CD14-positive monocyte (primary cell): ENCODE measurements at regions not wholly inside any gene's neighbourhood (a gene's known extent, or its start where the extent isn't known, plus 50 kb on each side); places are given as distances from the start of the nearest gene placed in this dataset.

Source experiments
- DNase-seq, 3 donors: peaks; one replicate each; pipeline ENCODE4 v3.0.0-alpha.2; 2011 to 2022
- H2AFZ ChIP-seq: 2 replicates; pipeline ENCODE4 v1.6.0; 2012; ENCODE audit warnings: mild to moderate bottlenecking, low read depth, low read length, inconsistent platforms; ENCODE audit not compliant: insufficient read depth, poor library complexity, severe bottlenecking
- H3K27ac ChIP-seq, 2 donors: 1 replicate in 1 of 2; 2 replicates in 1 of 2; pipeline ENCODE4 v1.5.1; 2012 to 2013; ENCODE audit warnings: low read length in 2 of 2, control low read depth in 1 of 2, inconsistent platforms in 1 of 2, low read depth in 1 of 2, mild to moderate bottlenecking in 1 of 2
- H3K27me3 ChIP-seq, 2 donors: one replicate each; pipeline versions ENCODE4 v1.6.0 to v1.6.1; 2011 to 2013; ENCODE audit warnings: low read length in 2 of 2; ENCODE audit not compliant: control insufficient read depth in 2 of 2, insufficient read depth in 2 of 2
- H3K36me3 ChIP-seq, 2 donors: replicated peaks in 1 of 2; 1 replicate in 1 of 2; 2 replicates in 1 of 2; pipeline versions ENCODE4 v1.5.1 to v1.6.1; 2012 to 2013; ENCODE audit warnings: low read length in 2 of 2, control low read depth in 1 of 2, inconsistent platforms in 1 of 2, mild to moderate bottlenecking in 1 of 2; ENCODE audit not compliant: insufficient read depth in 2 of 2, control insufficient read depth in 1 of 2
- H3K4me1 ChIP-seq, 2 donors: 1 replicate in 1 of 2; 2 replicates in 1 of 2; pipeline versions ENCODE4 v1.5.1 to v1.6.1; 2012 to 2013; ENCODE audit warnings: low read length in 2 of 2, control low read depth in 1 of 2, inconsistent platforms in 1 of 2, mild to moderate bottlenecking in 1 of 2, moderate library complexity in 1 of 2; ENCODE audit not compliant: insufficient read depth in 2 of 2, control insufficient read depth in 1 of 2
- H3K4me2 ChIP-seq: replicated peaks from 2 replicates; pipeline ENCODE3; 2012; ENCODE audit warnings: low read length, moderate library complexity, mild to moderate bottlenecking; ENCODE audit not compliant: poor library complexity, severe bottlenecking; ENCODE audit errors: extremely low read depth
- H3K4me3 ChIP-seq, 3 experiments: fragments of 200-600 bp in 1 of 3; sonication (generic) in 1 of 3; replicated peaks in 1 of 3; 1 replicate in 2 of 3; 2 replicates in 1 of 3; pipeline ENCODE4 v1.5.1; 2011 to 2013; ENCODE audit warnings: low read length in 3 of 3, mild to moderate bottlenecking in 3 of 3, control low read depth in 2 of 3, low read depth in 2 of 3, inconsistent platforms in 1 of 3, moderate library complexity in 1 of 3
- H3K79me2 ChIP-seq: 2 replicates; pipeline ENCODE4 v1.6.0; 2012; ENCODE audit warnings: mild to moderate bottlenecking, control low read depth, inconsistent platforms, low read length, moderate library complexity; ENCODE audit not compliant: insufficient read depth
- H3K9ac ChIP-seq: 2 replicates; pipeline ENCODE4 v1.6.0; 2017; ENCODE audit warnings: low read length, mild to moderate bottlenecking; ENCODE audit not compliant: insufficient read depth, poor library complexity, severe bottlenecking
- H3K9me3 ChIP-seq, 2 donors: replicated peaks in 1 of 2; 1 replicate in 1 of 2; 2 replicates in 1 of 2; pipeline versions ENCODE4 v1.5.1 to v1.6.1; 2012 to 2013; ENCODE audit warnings: low read length in 2 of 2, control low read depth in 1 of 2; ENCODE audit not compliant: control insufficient read depth in 1 of 2, insufficient read depth in 1 of 2
- H4K20me1 ChIP-seq: 2 replicates; pipeline ENCODE4 v1.6.0; 2012; ENCODE audit warnings: mild to moderate bottlenecking, low read length, control low read depth, moderate library complexity; ENCODE audit not compliant: insufficient read depth
- H3K27ac Mint-ChIP-seq, 7 donors: one replicate each; pipeline ENCODE4 v1.8.0; 2020; ENCODE audit warnings: mild to moderate bottlenecking in 7 of 7, mixed read lengths in 7 of 7, moderate library complexity in 6 of 7, inconsistent platforms in 2 of 7
- H3K27me3 Mint-ChIP-seq, 3 donors: one replicate each; pipeline ENCODE4 v1.8.0; 2021 to 2022; ENCODE audit warnings: low read depth in 3 of 3, mild to moderate bottlenecking in 3 of 3, mixed read lengths in 3 of 3, moderate library complexity in 3 of 3, inconsistent platforms in 1 of 3
- H3K36me3 Mint-ChIP-seq, 2 donors: one replicate each; pipeline ENCODE4 v1.8.0; 2020; ENCODE audit warnings: mixed read lengths in 2 of 2, inconsistent platforms in 1 of 2, mild to moderate bottlenecking in 1 of 2
- H3K4me1 Mint-ChIP-seq: one replicate; pipeline ENCODE4 v1.8.0; 2020; ENCODE audit warnings: mild to moderate bottlenecking, mixed read lengths
- H3K4me3 Mint-ChIP-seq, 2 donors: one replicate each; pipeline ENCODE4 v1.8.0; 2020; ENCODE audit warnings: mild to moderate bottlenecking in 2 of 2, mixed read lengths in 2 of 2, moderate library complexity in 1 of 2
- H3K9me3 Mint-ChIP-seq, 7 donors: one replicate each; pipeline ENCODE4 v1.8.0; 2020 to 2022; ENCODE audit warnings: mixed read lengths in 7 of 7, mild to moderate bottlenecking in 6 of 7, moderate library complexity in 6 of 7, inconsistent platforms in 2 of 7
- WGBS: methylation state at CpG from one replicate; pipeline ENCODE4 v1.1.5; 2013; ENCODE audit warnings: missing lambda C conversion rate; ENCODE audit not compliant: insufficient coverage; 5-methylcytosine and 5-hydroxymethylcytosine counted together
- intact Hi-C, 2 donors: fragments of 100-400 bp; cut with micrococcal nuclease; formaldehyde crosslinking; loops; one replicate each; pipeline versions ENCODE4 v1.15.0 to v1.15.1; 2023
- TF ChIP-seq, protein P1 (sequence below): fragments of 200-600 bp; IDR thresholded peaks from one replicate; pipeline ENCODE4 v1.8.0; 2022; ENCODE audit warnings: antibody characterized with exemption, mild to moderate bottlenecking

DNA sequence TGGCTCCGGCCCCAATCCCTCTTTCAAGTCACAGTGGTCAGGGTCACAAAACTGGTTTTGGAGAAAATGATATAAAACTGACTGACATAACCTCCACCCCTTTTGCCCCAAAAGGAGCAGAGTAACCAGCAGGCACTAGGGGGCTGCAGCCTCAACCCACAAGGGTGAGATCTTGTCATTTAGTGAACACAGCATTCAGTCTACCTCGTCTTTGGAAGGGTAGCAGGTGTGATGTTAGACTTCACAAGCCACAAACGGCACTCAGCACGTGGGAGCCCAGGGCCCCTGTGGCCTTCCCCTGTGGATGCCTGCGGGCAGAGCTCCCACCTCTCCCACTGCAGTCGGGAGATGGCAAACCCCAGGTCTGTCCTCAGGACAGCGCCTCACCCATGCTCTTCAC, 372.1 kb upstream of the MYT1L start:
- Histone ChIP-seq H3K27me3 (no peaks in the 10 kb centered on the region), H3K4me1 (peaks cover 37 to 46% of the 10 kb centered on the region in 2 donors), H2AFZ (no peak overlapping the region), H3K36me3 (no peaks in the 10 kb centered on the region), H3K27ac (no peak overlapping the region), H3K4me2 (no peak overlapping the region), H3K9ac (no peak overlapping the region), H3K9me3 (no peaks in the 10 kb centered on the region), H3K79me2 (no peaks in the 10 kb centered on the region), H3K4me3 (no peak overlapping the region), H4K20me1 (no peaks in the 10 kb centered on the region)
- no peak for DNase-seq
- H3K4me3 Mint-ChIP-seq, result peak overlapping the region in 1 of 2 donors; percentile 4
- H3K27me3 Mint-ChIP-seq, result peaks cover 12 to 24% (median 15%) of the 10 kb centered on the region in 3 donors
- TF ChIP-seq, protein P1, sequence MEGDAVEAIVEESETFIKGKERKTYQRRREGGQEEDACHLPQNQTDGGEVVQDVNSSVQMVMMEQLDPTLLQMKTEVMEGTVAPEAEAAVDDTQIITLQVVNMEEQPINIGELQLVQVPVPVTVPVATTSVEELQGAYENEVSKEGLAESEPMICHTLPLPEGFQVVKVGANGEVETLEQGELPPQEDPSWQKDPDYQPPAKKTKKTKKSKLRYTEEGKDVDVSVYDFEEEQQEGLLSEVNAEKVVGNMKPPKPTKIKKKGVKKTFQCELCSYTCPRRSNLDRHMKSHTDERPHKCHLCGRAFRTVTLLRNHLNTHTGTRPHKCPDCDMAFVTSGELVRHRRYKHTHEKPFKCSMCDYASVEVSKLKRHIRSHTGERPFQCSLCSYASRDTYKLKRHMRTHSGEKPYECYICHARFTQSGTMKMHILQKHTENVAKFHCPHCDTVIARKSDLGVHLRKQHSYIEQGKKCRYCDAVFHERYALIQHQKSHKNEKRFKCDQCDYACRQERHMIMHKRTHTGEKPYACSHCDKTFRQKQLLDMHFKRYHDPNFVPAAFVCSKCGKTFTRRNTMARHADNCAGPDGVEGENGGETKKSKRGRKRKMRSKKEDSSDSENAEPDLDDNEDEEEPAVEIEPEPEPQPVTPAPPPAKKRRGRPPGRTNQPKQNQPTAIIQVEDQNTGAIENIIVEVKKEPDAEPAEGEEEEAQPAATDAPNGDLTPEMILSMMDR, result no peak
- H3K36me3 Mint-ChIP-seq, result no peaks in the 10 kb centered on the region
- intact Hi-C loops, result no loop called here
- H3K27ac Mint-ChIP-seq, result no peak overlapping the region
- 96% methylated on average over 4 of the region's 7 CpGs for WGBS
- H3K9me3 Mint-ChIP-seq, result no peaks in the 10 kb centered on the region
- peaks cover 45% of the 10 kb centered on the region for H3K4me1 Mint-ChIP-seq

DNA sequence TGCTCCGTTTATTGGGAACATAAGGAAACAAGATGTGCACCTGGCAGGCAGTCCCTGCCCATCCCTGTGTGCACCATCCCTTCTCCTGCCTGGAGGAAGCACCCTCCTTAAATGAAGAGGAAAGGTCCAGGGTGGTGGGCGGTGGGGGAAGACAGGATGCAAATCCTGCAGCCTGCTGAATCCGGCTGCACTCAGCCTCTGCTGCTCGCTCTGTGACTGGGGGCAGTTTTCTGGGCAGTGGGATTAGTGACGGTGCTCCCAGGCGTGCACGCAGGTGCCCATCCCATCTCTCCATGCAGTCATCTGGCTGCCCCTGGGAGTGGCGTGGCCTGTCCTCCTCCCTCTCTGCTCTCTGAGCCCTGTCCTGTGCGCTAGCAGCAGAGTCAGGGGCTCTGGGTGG, 371.3 kb upstream of the MYT1L start:
- H3K9ac ChIP-seq, result no peak overlapping the region
- no peaks in the 10 kb centered on the region for H4K20me1 ChIP-seq
- peaks cover 12 to 20% (median 13%) of the 10 kb centered on the region in 3 donors for H3K27me3 Mint-ChIP-seq
- H3K36me3 ChIP-seq, result no peaks in the 10 kb centered on the region
- DNase-seq, result no peak
- TF ChIP-seq, protein P1, result no peak
- no peaks in the 10 kb centered on the region for H3K9me3 ChIP-seq
- H3K4me1 Mint-ChIP-seq, result peaks cover 43% of the 10 kb centered on the region
- WGBS, result 97% methylated on average over 5 of the region's 9 CpGs
- no peak overlapping the region for H3K4me3 Mint-ChIP-seq
- peaks cover 37 to 41% of the 10 kb centered on the region in 2 donors for H3K4me1 ChIP-seq
- no peak overlapping the region for H3K27ac ChIP-seq
- H3K4me2 ChIP-seq, result no peak overlapping the region
- peaks cover 0 to 2% (median 0%) of the 10 kb centered on the region in 7 donors for H3K9me3 Mint-ChIP-seq
- no peaks in the 10 kb centered on the region for H3K27me3 ChIP-seq
- H2AFZ ChIP-seq, result no peak overlapping the region
- H3K4me3 ChIP-seq, result no peak overlapping the region
- peak overlapping the region in 1 of 7 donors; percentile 59 for H3K27ac Mint-ChIP-seq
- intact Hi-C loops, result no loop called here
- no peaks in the 10 kb centered on the region for H3K36me3 Mint-ChIP-seq
- no peaks in the 10 kb centered on the region for H3K79me2 ChIP-seq
